ENCODE measurements at regions not wholly inside any gene's neighbourhood (a gene's known extent, or its start where the extent isn't known, plus 50 kb on each side); places are given as distances from the start of the nearest gene placed in this dataset.
"Not testable (repeated sequence)": the region's sequence is repeated elsewhere in the genome, so short reads cannot be mapped to it uniquely, and the experiment has no call there.

- TF ChIP-seq CTCF, EP300, POLR2A (IDR thresholded peaks at IDR 0.05): not testable (repeated sequence)
Measured at GRCh38 chr20:12752900-12753693, 255.7 kb upstream of the SPTLC3 start.

All from tibial nerve (tissue), 4 donors.